ENCODE measurements at regions not wholly inside any gene's neighbourhood (a gene's known extent, or its start where the extent isn't known, plus 50 kb on each side); places are given as distances from the start of the nearest gene placed in this dataset.

DNA sequence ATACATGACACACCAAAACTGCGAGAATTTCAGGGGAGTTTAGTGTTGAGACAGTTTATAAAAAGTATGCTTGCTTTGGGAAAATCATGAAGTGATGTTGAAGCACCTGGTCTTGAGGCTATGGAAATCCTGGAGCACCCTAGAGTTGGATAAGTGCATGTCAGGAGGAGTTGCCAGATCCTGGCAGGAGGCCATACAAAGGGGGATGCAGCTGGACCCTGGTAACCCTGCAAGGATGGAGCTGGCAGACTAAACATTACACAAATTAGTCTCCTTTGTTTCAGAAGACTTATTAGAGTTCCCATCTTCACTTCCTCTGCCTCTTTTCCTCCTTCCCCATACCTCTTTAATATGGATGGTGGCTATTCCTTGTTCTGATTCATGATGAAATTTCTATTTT, 907.0 kb downstream of the BCL11B start:
- no peak for DNase-seq (ENCODE audit: low spot score)
- Mint-ChIP-seq H3K27me3 (ENCODE audit: unreplicated experiment) (no peaks in the 10 kb centered on the region), H3K4me3 (ENCODE audit: unreplicated experiment) (no peak overlapping the region), H3K4me1 (ENCODE audit: unreplicated experiment) (no peaks in the 10 kb centered on the region), H3K27ac (ENCODE audit: unreplicated experiment) (no peak overlapping the region), H3K36me3 (ENCODE audit: low read depth, unreplicated experiment) (no peaks in the 10 kb centered on the region), H3K9me3 (ENCODE audit: unreplicated experiment) (no peaks in the 10 kb centered on the region)
- TF ChIP-seq, protein P1, sequence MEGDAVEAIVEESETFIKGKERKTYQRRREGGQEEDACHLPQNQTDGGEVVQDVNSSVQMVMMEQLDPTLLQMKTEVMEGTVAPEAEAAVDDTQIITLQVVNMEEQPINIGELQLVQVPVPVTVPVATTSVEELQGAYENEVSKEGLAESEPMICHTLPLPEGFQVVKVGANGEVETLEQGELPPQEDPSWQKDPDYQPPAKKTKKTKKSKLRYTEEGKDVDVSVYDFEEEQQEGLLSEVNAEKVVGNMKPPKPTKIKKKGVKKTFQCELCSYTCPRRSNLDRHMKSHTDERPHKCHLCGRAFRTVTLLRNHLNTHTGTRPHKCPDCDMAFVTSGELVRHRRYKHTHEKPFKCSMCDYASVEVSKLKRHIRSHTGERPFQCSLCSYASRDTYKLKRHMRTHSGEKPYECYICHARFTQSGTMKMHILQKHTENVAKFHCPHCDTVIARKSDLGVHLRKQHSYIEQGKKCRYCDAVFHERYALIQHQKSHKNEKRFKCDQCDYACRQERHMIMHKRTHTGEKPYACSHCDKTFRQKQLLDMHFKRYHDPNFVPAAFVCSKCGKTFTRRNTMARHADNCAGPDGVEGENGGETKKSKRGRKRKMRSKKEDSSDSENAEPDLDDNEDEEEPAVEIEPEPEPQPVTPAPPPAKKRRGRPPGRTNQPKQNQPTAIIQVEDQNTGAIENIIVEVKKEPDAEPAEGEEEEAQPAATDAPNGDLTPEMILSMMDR (IDR thresholded peaks at IDR 0.05; ENCODE audit: unreplicated experiment) = no peak

DNA sequence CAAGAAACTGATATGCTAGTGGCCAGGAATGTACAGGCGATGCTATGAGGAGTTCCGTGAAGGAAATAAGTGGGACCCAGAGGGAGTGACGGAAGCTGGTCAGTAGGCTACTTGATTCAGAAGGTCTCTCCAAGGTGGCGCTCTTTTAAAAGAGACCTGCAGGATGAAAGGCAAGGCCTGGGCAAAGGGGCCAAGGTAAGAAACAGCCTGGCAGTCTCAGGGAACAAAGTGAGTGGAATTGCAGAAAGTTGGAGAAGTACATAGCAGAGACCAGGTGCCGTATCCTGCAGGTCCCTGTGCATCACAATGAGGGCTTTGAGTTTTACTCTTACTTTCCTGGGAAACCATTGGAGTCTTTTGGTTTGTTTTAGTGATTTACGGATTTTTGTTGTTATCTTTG, 905.6 kb downstream of the BCL11B start:
- DNase-seq (ENCODE audit: low spot score) = no peak
- H3K27me3 Mint-ChIP-seq (ENCODE audit: unreplicated experiment) = no peaks in the 10 kb centered on the region
- no peak overlapping the region for H3K4me3 Mint-ChIP-seq (ENCODE audit: unreplicated experiment)
- H3K36me3 Mint-ChIP-seq (ENCODE audit: low read depth, unreplicated experiment) = no peaks in the 10 kb centered on the region
- TF ChIP-seq, protein P1 (IDR thresholded peaks at IDR 0.05; ENCODE audit: unreplicated experiment) = no peak
- H3K9me3 Mint-ChIP-seq (ENCODE audit: unreplicated experiment) = no peaks in the 10 kb centered on the region
- H3K4me1 Mint-ChIP-seq (ENCODE audit: unreplicated experiment) = no peaks in the 10 kb centered on the region
- no peak overlapping the region for H3K27ac Mint-ChIP-seq (ENCODE audit: unreplicated experiment)

DNA sequence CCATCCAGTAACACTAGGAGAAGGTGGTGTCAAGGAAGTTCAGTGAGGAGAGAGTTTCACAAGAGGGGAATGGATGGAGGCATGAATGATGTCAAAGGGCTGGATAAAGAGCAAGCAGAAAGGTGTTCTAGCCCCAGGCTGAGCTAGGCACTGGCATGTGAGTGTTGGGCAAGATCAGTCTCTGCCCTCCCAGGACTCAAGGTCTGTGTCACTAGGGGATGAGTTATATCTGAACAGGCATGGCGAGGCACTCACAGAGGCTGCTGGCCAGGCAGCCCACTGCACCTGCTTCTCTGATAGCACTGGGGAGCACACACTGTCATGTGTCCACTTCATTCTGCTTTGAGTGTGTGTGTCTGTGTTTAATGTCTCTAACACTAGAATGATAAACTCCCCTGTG, 903.8 kb downstream of the BCL11B start:
- no peaks in the 10 kb centered on the region for H3K27me3 Mint-ChIP-seq (ENCODE audit: unreplicated experiment)
- no peaks in the 10 kb centered on the region for H3K36me3 Mint-ChIP-seq (ENCODE audit: low read depth, unreplicated experiment)
- no peaks in the 10 kb centered on the region for H3K9me3 Mint-ChIP-seq (ENCODE audit: unreplicated experiment)

DNA sequence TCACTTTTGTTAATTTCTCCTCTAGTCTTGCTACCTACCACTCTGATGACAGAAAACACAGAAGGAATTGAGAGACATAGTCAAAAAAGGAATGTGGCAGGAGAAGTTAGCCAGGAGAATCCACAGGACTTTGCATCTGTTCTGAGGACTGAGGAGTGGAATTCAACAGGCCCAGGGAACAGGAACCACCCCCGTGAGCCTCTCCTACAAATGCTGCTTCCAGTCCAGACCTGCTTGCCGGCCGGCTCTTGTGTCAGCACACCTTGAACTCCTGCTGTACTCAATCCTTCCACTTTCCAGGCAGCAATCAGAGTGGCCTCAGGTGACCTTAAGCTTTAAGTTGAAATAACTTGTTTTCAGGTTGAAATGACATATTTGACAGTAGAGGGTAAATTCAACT, 903.1 kb downstream of the BCL11B start:
- H3K27me3 Mint-ChIP-seq (ENCODE audit: unreplicated experiment) = no peaks in the 10 kb centered on the region
- no peak for DNase-seq (ENCODE audit: low spot score)
- H3K4me3 Mint-ChIP-seq (ENCODE audit: unreplicated experiment) = no peak overlapping the region
- H3K27ac Mint-ChIP-seq (ENCODE audit: unreplicated experiment) = no peak overlapping the region
- H3K9me3 Mint-ChIP-seq (ENCODE audit: unreplicated experiment) = no peaks in the 10 kb centered on the region
- no peaks in the 10 kb centered on the region for H3K4me1 Mint-ChIP-seq (ENCODE audit: unreplicated experiment)
- H3K36me3 Mint-ChIP-seq (ENCODE audit: low read depth, unreplicated experiment) = no peaks in the 10 kb centered on the region
- TF ChIP-seq, protein P1 (IDR thresholded peaks at IDR 0.05; ENCODE audit: unreplicated experiment) = no peak

More for the DNA sequence above, 903.8 kb downstream of the BCL11B start:
- Mint-ChIP-seq H3K4me3 (ENCODE audit: unreplicated experiment) (no peak overlapping the region), H3K4me1 (ENCODE audit: unreplicated experiment) (no peaks in the 10 kb centered on the region), H3K27ac (ENCODE audit: unreplicated experiment) (no peak overlapping the region)
- DNase-seq (ENCODE audit: low spot score) = no peak
- TF ChIP-seq, protein P1 (IDR thresholded peaks at IDR 0.05; ENCODE audit: unreplicated experiment) = no peak

DNA sequence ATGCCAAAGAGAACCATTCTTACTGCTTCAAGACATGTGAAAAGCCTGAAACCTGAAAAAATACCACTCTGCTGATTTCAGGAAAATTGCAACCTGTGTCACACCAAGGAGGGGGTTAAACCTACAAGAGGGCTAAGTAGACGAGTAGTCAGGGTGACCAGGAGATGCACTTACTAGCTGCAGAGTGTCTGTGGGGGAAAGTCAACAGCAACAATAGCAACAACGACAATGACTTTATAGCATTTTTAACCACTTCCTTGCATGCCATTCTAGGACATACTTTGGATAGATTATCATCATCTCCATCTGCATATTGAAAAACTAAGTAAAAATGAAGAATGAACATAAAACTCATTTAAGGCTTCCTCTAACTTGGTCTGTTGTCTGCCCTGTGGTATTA, 902.7 kb downstream of the BCL11B start:
- no peak overlapping the region for H3K27ac Mint-ChIP-seq (ENCODE audit: unreplicated experiment)
- no peak overlapping the region for H3K4me3 Mint-ChIP-seq (ENCODE audit: unreplicated experiment)
- no peak for DNase-seq (ENCODE audit: low spot score)
- no peaks in the 10 kb centered on the region for H3K27me3 Mint-ChIP-seq (ENCODE audit: unreplicated experiment)
- H3K4me1 Mint-ChIP-seq (ENCODE audit: unreplicated experiment) = no peaks in the 10 kb centered on the region
- H3K9me3 Mint-ChIP-seq (ENCODE audit: unreplicated experiment) = no peaks in the 10 kb centered on the region
- TF ChIP-seq, protein P1 (IDR thresholded peaks at IDR 0.05; ENCODE audit: unreplicated experiment) = no peak
- H3K36me3 Mint-ChIP-seq (ENCODE audit: low read depth, unreplicated experiment) = no peaks in the 10 kb centered on the region
